ENCODE measurements at regions not wholly inside any gene's neighbourhood (a gene's known extent, or its start where the extent isn't known, plus 50 kb on each side); places are given as distances from the start of the nearest gene placed in this dataset.

GRCh38 chr20:41830702-41831101 lies 212.5 kb upstream of the CHD6 start:
- Histone ChIP-seq H3K23ac (ENCODE audit: low read depth, low read length) (no peak overlapping the region), H3K9me1 (ENCODE audit: insufficient read depth, low read length) (no peaks in the 10 kb centered on the region), H2BK120ac (ENCODE audit: low read depth, low read length) (no peak overlapping the region), H3K36me3 (ENCODE audit: control insufficient read depth, insufficient read depth, low read length) (no peaks in the 10 kb centered on the region), H3K4me2 (ENCODE audit: low read depth, low read length) (no peak overlapping the region), H3K56ac (ENCODE audit: extremely low read depth, insufficient read depth, low read length) (no peak overlapping the region), H3K14ac (replicated peaks; ENCODE audit: low read depth, low read length) (no peak overlapping the region), H3K27ac (ENCODE audit: insufficient read depth, low read length) (no peak overlapping the region), H2AK5ac (ENCODE audit: low read depth, low read length) (no peak overlapping the region), H3K18ac (ENCODE audit: low read depth, low read length) (no peak overlapping the region), H3K9me3 (ENCODE audit: control insufficient read depth, insufficient read depth, low read length) (peaks cover 5% of the 10 kb centered on the region; the same call in 1 of the 2 replicates), H3K9ac (ENCODE audit: low read depth, low read length) (no peak overlapping the region), H2BK20ac (ENCODE audit: low read depth, low read length) (no peak overlapping the region), H3K4ac (ENCODE audit: low read depth, low read length) (no peak overlapping the region), H4K20me1 (ENCODE audit: insufficient read depth, low read length) (no peaks in the 10 kb centered on the region), H2AFZ (replicated peaks; ENCODE audit: low read length, poor library complexity) (no peak overlapping the region), H3K4me3 (ENCODE audit: insufficient read depth, low read depth, low read length) (no peak overlapping the region), H4K8ac (ENCODE audit: low read depth in 2 of 2, low read length in 2 of 2) (no peak overlapping the region), H2AK9ac (replicated peaks; ENCODE audit: low read depth, low read length, poor library complexity) (no peak overlapping the region), H3K4me1 (ENCODE audit: control insufficient read depth, insufficient read depth, low read length) (no peaks in the 10 kb centered on the region), H3K79me1 (ENCODE audit: low read depth in 1 of 2, low read length in 2 of 2) (no peaks in the 10 kb centered on the region), H4K91ac (ENCODE audit: insufficient read depth, low read depth, low read length) (no peak overlapping the region), H2BK15ac (ENCODE audit: low read depth, low read length) (no peak overlapping the region), H3K27me3 (ENCODE audit: control insufficient read depth, insufficient read depth, low read length) (no peaks in the 10 kb centered on the region), H2BK5ac (ENCODE audit: low read depth, low read length, poor library complexity, severe bottlenecking) (no peak overlapping the region), H4K5ac (ENCODE audit: low read depth, low read length) (no peak overlapping the region)
- intact Hi-C loops (cut with micrococcal nuclease) = no loop called here
- POLR2A ChIA-PET (ENCODE audit: unreplicated experiment) = no interaction called here
- no TSS peak for BruUV-seq (replicated peaks)
- in situ Hi-C loops (cut with MboI; ENCODE audit: low sequenced_read_pairs) = no loop called here
- CTCF ChIA-PET = no interaction called here
- dilution Hi-C loops (cut with HindIII; ENCODE audit: low sequenced_read_pairs, unreplicated experiment) = no loop called here
- TF ChIP-seq RAD21 (IDR thresholded peaks at IDR 0.05; ENCODE audit: low read length) = no peak
- no peak for TF ChIP-seq BHLHE40 (IDR thresholded peaks at IDR 0.05; ENCODE audit: low read depth, low read length)
- TF ChIP-seq NFE2L2 (IDR thresholded peaks at IDR 0.05; ENCODE audit: low read depth, low read length) = no peak
- no peak for TF ChIP-seq MAZ (IDR thresholded peaks at IDR 0.05; ENCODE audit: borderline replicate concordance, low read depth, low read length)
- no peak for TF ChIP-seq SMC3 (IDR thresholded peaks at IDR 0.05; ENCODE audit: low read depth, low read length)
- no peak for TF ChIP-seq USF2 (IDR thresholded peaks at IDR 0.05; ENCODE audit: low read depth, low read length)
- TF ChIP-seq POLR2A (IDR thresholded peaks at IDR 0.05; ENCODE audit: low read depth, low read length) = no peak
- no peak for TF ChIP-seq RFX5 (IDR thresholded peaks at IDR 0.05; ENCODE audit: low read depth, low read length)
- no peak for TF ChIP-seq FOS (IDR thresholded peaks at IDR 0.05; ENCODE audit: low read depth, low read length)
- TF ChIP-seq MXI1 (IDR thresholded peaks at IDR 0.05; ENCODE audit: borderline replicate concordance, low read depth, low read length) = no peak
- TF ChIP-seq MAFK (IDR thresholded peaks at IDR 0.05; ENCODE audit: low read depth, low read length) = no peak
- TF ChIP-seq CTCF (conservative IDR thresholded peaks at IDR 0.05; ENCODE audit: low read depth, low read length) = no peak
- WGBS, 2 experiments (ENCODE audit: extremely low coverage in 2 of 2, insufficient read length in 1 of 2) = no CpG with 5 or more reads among the region's 2 CpGs
- ATAC-seq (ENCODE audit: low read depth) (no peak), DNase-seq (no peak)
